UCSD-AML1 (cell line): ENCODE measurements at regions not wholly inside any gene's neighbourhood (a gene's known extent, or its start where the extent isn't known, plus 50 kb on each side); places are given as distances from the start of the nearest gene placed in this dataset.
"Not testable (repeated sequence)": the region's sequence is repeated elsewhere in the genome, so short reads cannot be mapped to it uniquely, and the experiment has no call there.

Source experiments
- DNase-seq: peaks from one replicate; lab custom pipeline; 2025; ENCODE audit not compliant: unreplicated experiment; lab: John Stamatoyannopoulos, UW

DNA sequence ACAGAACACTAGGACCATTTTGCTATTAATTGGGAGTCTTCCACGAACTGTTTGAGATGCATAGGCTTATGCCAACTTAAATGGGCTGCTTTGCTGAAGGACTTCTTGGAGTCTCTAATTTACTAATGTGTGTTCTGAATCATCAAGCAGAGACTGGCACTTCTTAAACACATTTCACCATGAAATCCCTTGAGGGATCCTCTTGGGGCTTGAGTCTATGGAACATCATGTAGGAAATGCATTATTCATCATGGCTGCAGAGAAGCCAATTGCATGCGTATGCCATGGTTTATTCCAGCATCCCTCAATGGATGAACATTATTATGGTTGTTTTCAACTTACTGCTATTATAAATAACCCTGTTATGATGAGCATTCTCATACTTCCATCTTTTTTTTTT lies 73.4 kb downstream of the FGD2 start:
- no peak for DNase-seq

- DNase-seq: no peak
These were observed 75.7 kb downstream of the FGD2 start for GRCh38 chr6:37081042-37081607.

DNA sequence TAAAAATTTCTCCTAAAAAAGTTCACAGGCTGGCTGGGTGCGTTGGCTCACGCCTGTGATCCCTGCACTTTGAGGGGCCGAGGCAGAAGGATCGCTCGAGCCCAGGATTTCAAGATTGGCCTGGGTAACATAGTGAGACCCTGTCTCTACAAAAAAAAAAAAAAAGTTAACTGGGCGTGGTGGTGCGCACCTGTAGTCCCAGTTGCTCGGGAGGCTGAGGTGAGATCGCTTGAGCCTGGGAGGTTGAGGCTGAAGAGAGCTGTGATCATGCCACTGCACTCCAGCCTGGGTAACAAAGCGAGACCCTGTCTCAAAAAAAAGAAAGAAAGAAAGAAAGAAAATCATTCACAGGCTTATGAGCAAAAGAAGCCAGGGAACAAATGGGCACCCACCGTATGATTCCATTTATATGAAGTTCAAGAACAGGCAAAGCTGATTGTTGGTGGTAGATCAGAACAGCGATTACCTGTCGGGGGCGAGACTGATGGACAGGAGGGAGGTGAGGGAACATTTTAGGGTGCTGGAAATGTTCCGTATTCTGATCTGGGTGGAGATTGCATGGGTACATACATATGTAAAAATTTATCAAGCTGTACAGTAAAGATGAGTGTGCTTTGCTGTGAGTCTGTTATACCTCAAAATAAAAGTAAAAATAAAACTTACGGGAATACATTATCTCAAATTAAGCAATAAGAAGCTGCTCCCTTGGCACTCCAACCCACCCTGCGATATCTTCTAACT lies 77.1 kb downstream of the FGD2 start:
- DNase-seq: no peak

DNA sequence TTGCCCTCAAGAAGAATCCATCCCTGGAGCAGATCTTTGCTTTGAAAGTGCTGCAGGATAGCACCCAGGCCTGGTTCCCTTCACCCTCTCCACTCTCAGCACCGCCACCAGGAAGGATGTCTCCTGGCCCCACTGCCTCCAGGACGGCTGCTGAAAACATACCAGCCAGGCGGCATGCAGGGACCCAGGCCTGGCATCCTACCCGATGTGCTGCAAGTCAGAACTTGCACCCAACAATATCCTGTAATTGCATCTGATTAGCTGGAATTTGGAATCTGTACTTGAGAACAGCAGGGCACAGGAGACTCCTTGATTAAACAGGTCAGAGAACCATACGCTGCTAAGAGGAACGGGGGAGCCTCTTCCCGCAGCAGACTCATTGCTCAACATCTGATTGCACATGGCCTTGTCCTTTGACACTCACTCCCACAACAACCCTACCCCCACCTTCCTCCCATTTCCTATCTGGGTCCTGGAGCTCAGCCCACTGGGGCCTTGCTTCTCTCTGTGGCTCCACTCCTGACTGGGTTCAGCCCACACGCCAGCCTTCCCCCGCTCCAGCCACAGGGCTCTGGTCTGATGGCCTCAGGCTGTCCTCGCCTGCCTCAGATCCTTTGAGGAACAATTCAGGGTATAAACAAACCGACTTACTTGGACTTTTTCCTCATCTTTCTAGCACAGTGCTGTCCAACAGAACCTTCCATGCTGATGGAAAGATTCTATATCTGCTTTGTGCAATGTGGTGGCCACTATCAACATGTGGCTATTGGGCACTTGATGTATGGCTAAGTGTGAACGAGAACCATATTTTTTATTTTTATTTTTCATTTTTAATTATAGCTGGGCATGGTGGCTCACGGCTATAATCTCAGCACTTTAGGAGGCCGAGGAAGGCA lies 78.0 kb downstream of the FGD2 start:
- DNase-seq: peak; percentile 90

GRCh38 chr6:37084665-37085064 lies 79.2 kb downstream of the FGD2 start:
- DNase-seq: not testable (repeated sequence)

GRCh38 chr6:37085198-37085597 lies 79.7 kb downstream of the FGD2 start:
- no peak for DNase-seq

GRCh38 chr6:37088897-37089296 lies 81.1 kb upstream of the PIM1 start:
- DNase-seq: no peak

GRCh38 chr6:37089783-37090182 lies 80.2 kb upstream of the PIM1 start:
- DNase-seq: no peak

GRCh38 chr6:37091104-37091503 lies 78.8 kb upstream of the PIM1 start:
- DNase-seq: not testable (repeated sequence)

DNA sequence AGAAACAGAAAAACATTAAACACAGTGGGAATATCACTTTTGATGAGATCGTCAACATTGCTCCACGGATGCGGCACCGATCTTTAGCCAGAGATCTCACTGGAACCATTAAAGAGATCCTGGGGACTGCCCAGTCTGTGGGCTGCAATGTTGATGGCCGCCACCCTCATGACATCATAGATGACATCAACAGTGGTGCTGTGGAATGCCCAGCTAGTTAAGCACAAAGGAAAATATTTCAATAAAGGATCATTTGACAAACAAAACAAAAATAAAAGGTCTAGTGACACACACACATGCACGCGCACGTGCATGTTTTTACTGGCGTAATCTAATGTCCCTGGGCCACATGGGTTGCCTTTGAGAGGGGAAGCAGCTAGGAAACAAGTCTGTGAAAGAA lies 78.4 kb upstream of the PIM1 start:
- not testable (repeated sequence) for DNase-seq

- no peak for DNase-seq
These were observed 76.8 kb upstream of the PIM1 start for GRCh38 chr6:37092923-37093727.

DNA sequence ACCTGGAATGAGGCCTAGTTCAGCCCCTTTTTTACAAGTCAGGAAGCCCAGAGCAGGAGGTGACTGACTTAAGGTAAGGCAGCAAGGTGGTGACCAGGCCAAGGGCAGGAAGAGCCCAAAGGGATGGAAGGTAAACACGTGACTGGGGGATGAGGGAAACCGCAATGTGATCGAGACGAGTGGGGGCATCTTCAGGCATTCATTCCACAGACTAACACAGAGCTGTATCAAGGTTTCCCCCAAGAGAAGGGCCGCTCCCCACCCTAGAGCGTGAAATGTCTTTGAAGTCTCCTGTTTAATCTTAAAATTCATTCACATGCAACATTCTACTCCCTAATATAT lies 76.3 kb upstream of the PIM1 start:
- no peak for DNase-seq

DNA sequence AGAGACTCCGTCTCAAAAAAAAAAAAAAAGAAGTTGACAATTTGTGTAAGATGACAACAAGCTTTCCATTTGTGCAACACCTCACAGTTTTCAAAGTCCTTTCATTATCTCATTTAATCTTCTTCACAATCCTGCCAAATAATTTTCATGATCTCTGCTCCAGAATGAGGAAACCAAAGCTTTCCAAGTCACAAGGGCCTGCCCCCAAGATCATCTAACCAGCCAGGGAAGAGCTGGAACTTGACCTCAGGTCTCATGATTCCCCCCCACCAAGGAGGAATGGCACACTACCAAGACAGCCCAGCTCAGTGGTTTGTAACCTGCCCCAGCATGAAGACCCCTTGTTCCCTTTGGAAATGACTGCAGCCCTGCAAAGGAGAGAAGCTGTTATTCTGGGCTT lies 74.0 kb upstream of the PIM1 start:
- no peak for DNase-seq

- DNase-seq: no peak
These were observed 72.6 kb upstream of the PIM1 start for GRCh38 chr6:37097335-37097734.

DNA sequence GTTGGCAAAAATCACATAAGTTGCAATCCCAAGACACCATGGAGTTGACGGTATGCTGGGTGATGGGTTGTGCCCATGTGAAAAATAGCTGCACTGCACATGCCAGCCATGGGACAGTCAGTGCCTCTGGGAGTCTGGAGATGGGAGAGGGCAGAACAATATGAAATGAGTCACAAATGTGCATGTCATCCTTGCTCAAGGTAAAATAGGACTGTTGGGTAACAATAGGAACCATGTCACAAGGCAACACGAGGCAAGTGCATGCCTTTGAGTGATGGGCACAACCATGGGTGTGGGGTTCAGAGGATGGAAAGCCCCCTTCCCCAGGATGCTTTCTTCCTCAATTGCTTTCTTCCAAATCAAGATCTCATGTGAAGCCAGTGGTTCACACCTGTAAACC lies 70.5 kb upstream of the PIM1 start:
- DNase-seq: no peak

GRCh38 chr6:37100745-37101144 lies 69.2 kb upstream of the PIM1 start:
- DNase-seq: no peak

DNA sequence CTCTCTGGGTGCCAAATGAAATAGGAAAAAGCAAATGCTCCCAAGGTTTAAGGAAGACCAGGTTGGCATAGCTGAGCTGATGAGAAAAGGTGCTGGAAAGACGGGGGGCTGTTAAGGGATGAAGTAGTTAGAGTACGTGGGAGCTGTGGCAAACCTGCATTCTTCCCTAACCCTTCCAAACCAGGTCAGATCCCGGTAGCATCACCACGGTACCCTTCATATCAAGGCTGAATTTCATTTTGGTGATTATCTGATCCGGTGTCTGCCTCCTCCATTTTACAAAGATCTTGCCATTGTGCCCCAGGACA lies 68.0 kb upstream of the PIM1 start:
- no peak for DNase-seq

- peak; percentile 84 for DNase-seq
These were observed 67.4 kb upstream of the PIM1 start for GRCh38 chr6:37102299-37103168.

- DNase-seq: peak; percentile 38
These were observed 66.5 kb upstream of the PIM1 start for GRCh38 chr6:37103169-37104039.

DNA sequence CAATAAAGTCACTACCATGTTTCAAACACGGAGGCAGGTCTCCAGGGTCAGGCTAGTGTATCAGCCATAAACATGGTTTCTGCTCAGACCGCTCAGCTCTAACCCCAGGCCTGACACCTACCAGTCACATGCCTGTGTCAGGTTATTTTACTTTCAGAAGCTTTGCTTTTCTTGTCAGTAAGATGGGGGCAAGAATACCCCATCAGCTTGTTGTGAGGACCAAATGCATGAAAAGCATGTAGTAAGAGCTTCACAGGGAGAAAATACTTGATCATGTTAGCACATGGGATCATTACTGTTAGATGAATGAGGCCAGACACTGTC lies 65.2 kb upstream of the PIM1 start:
- no peak for DNase-seq
